ENCODE measurements at regions not wholly inside any gene's neighbourhood (a gene's known extent, or its start where the extent isn't known, plus 50 kb on each side); places are given as distances from the start of the nearest gene placed in this dataset.

- BruUV-seq (replicated peaks): no TSS peak
- intact Hi-C loops (cut with micrococcal nuclease; ENCODE audit: unreplicated experiment): no loop called here
- no peak for TF ChIP-seq CTCF (IDR thresholded peaks at IDR 0.05; ENCODE audit: insufficient read depth in 1 of 2, low read depth in 1 of 2, low read length in 1 of 2, severe bottlenecking in 1 of 2, unreplicated experiment in 1 of 2)
These were observed 63.3 kb upstream of the GRAMD2B start for GRCh38 chr5:126359884-126360283.

DNA sequence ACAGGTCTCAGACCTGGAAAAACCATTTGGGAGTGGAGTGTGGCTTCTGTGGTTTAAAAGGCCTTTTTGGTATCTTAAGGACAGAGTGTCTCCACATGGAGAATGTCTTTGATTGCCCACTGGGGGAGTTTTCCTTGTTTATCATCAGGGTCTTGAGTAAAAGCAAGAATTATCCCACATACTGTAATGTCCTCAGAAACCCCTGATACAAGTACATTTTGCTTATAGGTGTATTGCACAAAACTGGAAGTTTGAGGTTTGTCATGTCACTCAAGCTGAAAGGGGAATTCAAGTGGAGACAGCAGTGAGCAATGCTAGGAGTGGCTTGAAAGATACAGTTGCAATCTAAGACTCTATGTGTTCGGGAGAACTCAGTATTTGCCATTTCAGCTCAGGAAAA is 62.7 kb upstream of the GRAMD2B start:
- Mint-ChIP-seq H3K4me1 (ENCODE audit: low read depth, unreplicated experiment) (peaks cover under 1% of the 10 kb centered on the region), H3K4me3 (ENCODE audit: unreplicated experiment) (no peak overlapping the region), H3K27me3 (ENCODE audit: insufficient read depth, unreplicated experiment) (no peaks in the 10 kb centered on the region), H3K36me3 (ENCODE audit: insufficient read depth, unreplicated experiment) (no peaks in the 10 kb centered on the region), H3K9me3 (ENCODE audit: unreplicated experiment) (peaks cover 10% of the 10 kb centered on the region), H3K27ac (ENCODE audit: unreplicated experiment) (no peak overlapping the region)
- POLR2A ChIA-PET: no interaction called here
- H3K36me3 ChIP-seq (ENCODE audit: control insufficient read depth, insufficient read depth, low read length): no peaks in the 10 kb centered on the region
- BruUV-seq (replicated peaks): no TSS peak
- intact Hi-C loops (cut with micrococcal nuclease; ENCODE audit: unreplicated experiment): no loop called here
- H3K27me3 ChIP-seq (replicated peaks; ENCODE audit: control insufficient read depth, insufficient read depth, low read length): no peaks in the 10 kb centered on the region
- peaks cover 4% of the 10 kb centered on the region; the same call in 1 of the 2 replicates for H3K4me1 ChIP-seq
- H3K4me3 ChIP-seq (ENCODE audit: low read depth, low read length): no peak overlapping the region
- no peak for DNase-seq
- CTCF ChIA-PET: no interaction called here
- no peak for TF ChIP-seq CTCF (IDR thresholded peaks at IDR 0.05; ENCODE audit: insufficient read depth in 1 of 2, low read depth in 1 of 2, low read length in 1 of 2, severe bottlenecking in 1 of 2, unreplicated experiment in 1 of 2)
- H3K9me3 ChIP-seq: 0 out of 2 replicates have a peak, but pooled peaks cover 3% of the 10 kb centered on the region

More at GRCh38 chr5:126359884-126360283, 63.3 kb upstream of the GRAMD2B start:
- Histone ChIP-seq H3K4me3 (ENCODE audit: low read depth, low read length) (no peak overlapping the region), H3K9me3 (0 out of 2 replicates have a peak, but pooled peaks cover 3% of the 10 kb centered on the region), H3K36me3 (ENCODE audit: control insufficient read depth, insufficient read depth, low read length) (no peaks in the 10 kb centered on the region), H3K27me3 (replicated peaks; ENCODE audit: control insufficient read depth, insufficient read depth, low read length) (no peaks in the 10 kb centered on the region), H3K4me1 (no peaks in the 10 kb centered on the region)
- peaks cover 6% of the 10 kb centered on the region for H3K4me1 Mint-ChIP-seq (ENCODE audit: low read depth, unreplicated experiment)
- no peaks in the 10 kb centered on the region for H3K36me3 Mint-ChIP-seq (ENCODE audit: insufficient read depth, unreplicated experiment)
- DNase-seq: no peak
- ChIA-PET CTCF (no interaction called here), POLR2A (no interaction called here)
- no peak overlapping the region for H3K4me3 Mint-ChIP-seq (ENCODE audit: unreplicated experiment)
- H3K27ac Mint-ChIP-seq (ENCODE audit: unreplicated experiment): no peak overlapping the region
- H3K27me3 Mint-ChIP-seq (ENCODE audit: insufficient read depth, unreplicated experiment): no peaks in the 10 kb centered on the region
- H3K9me3 Mint-ChIP-seq (ENCODE audit: unreplicated experiment): peaks cover 10% of the 10 kb centered on the region

GRCh38 chr5:126363658-126364057 is 59.6 kb upstream of the GRAMD2B start:
- Mint-ChIP-seq H3K27me3 (ENCODE audit: insufficient read depth, unreplicated experiment) (no peaks in the 10 kb centered on the region), H3K4me3 (ENCODE audit: unreplicated experiment) (no peak overlapping the region), H3K36me3 (ENCODE audit: insufficient read depth, unreplicated experiment) (no peaks in the 10 kb centered on the region), H3K27ac (ENCODE audit: unreplicated experiment) (no peak overlapping the region), H3K4me1 (ENCODE audit: low read depth, unreplicated experiment) (peaks cover 1% of the 10 kb centered on the region), H3K9me3 (ENCODE audit: unreplicated experiment) (peaks cover 10% of the 10 kb centered on the region)
- POLR2A ChIA-PET: no interaction called here
- Histone ChIP-seq H3K4me3 (ENCODE audit: low read depth, low read length) (no peak overlapping the region), H3K4me1 (peaks cover 23% of the 10 kb centered on the region), H3K36me3 (ENCODE audit: control insufficient read depth, insufficient read depth, low read length) (no peaks in the 10 kb centered on the region), H3K9me3 (0 out of 2 replicates have a peak, but pooled peaks cover 3% of the 10 kb centered on the region), H3K27me3 (replicated peaks; ENCODE audit: control insufficient read depth, insufficient read depth, low read length) (no peaks in the 10 kb centered on the region)
- CTCF ChIA-PET: no interaction called here
- no peak for TF ChIP-seq CTCF (IDR thresholded peaks at IDR 0.05; ENCODE audit: insufficient read depth in 1 of 2, low read depth in 1 of 2, low read length in 1 of 2, severe bottlenecking in 1 of 2, unreplicated experiment in 1 of 2)
- intact Hi-C loops (cut with micrococcal nuclease; ENCODE audit: unreplicated experiment): no loop called here
- BruUV-seq (replicated peaks): no TSS peak
- no peak for DNase-seq
